GM21529 (cell line): ENCODE measurements at regions not wholly inside any gene's neighbourhood (a gene's known extent, or its start where the extent isn't known, plus 50 kb on each side); places are given as distances from the start of the nearest gene placed in this dataset.

Experiments
- ATAC-seq: cut with Tn5 transposase; IDR thresholded peaks from one replicate; pipeline ENCODE4 v1.9.1; 2021; ENCODE audit not compliant: unreplicated experiment

- no peak for ATAC-seq
These were observed 56.1 kb upstream of the OR4E1 start for GRCh38 chr14:21729703-21730233.

GRCh38 chr14:21725250-21725649 lies 51.6 kb upstream of the OR4E1 start:
- ATAC-seq, result no peak

GRCh38 chr14:21724090-21724973 lies 50.7 kb upstream of the OR4E1 start:
- ATAC-seq, result no peak

GRCh38 chr14:21723431-21724045 lies 49.9 kb upstream of the OR4E1 start:
- no peak for ATAC-seq
